ENCODE measurements at regions not wholly inside any gene's neighbourhood (a gene's known extent, or its start where the extent isn't known, plus 50 kb on each side); places are given as distances from the start of the nearest gene placed in this dataset.

GRCh38 chr5:32854473-32854872 lies 143.4 kb downstream of the NPR3 start:
- ATAC-seq (ENCODE audit: poor library complexity), result no peak
- Histone ChIP-seq H3K4me3 (ENCODE audit: low read length) (no peak overlapping the region), H3K4me1 (ENCODE audit: insufficient read depth, low read length) (no peaks in the 10 kb centered on the region), H3K27me3 (ENCODE audit: control insufficient read depth in 1 of 2, insufficient read depth in 2 of 2, low read length in 2 of 2) (no peaks in the 10 kb centered on the region), H3K27ac (ENCODE audit: low read depth in 1 of 2, low read length in 2 of 2) (no peak overlapping the region), H3K36me3 (ENCODE audit: insufficient read depth, low read length) (no peaks in the 10 kb centered on the region), H3K9me3 (ENCODE audit: control insufficient read depth in 1 of 2, insufficient read depth in 1 of 2, low read length in 2 of 2) (no peaks in the 10 kb centered on the region)
- H3K9me3 Mint-ChIP-seq, result peaks cover 5% of the 10 kb centered on the region
- H3K4me1 Mint-ChIP-seq (ENCODE audit: low read depth), result no peaks in the 10 kb centered on the region
- H3K27me3 Mint-ChIP-seq, result no peaks in the 10 kb centered on the region
- POLR2A ChIA-PET, result no interaction called here
- H3K27ac Mint-ChIP-seq, result no peak overlapping the region
- no peak for TF ChIP-seq CTCF (IDR thresholded peaks at IDR 0.05)
- no peak for DNase-seq
- intact Hi-C loops (cut with DNase I, micrococcal nuclease), result loop anchor here in 1 of 2 experiments (10.0 kb wide), 1 partner anchor 140 kb away; the partner anchor contains the start of gene NPR3
- no peaks in the 10 kb centered on the region for H3K36me3 Mint-ChIP-seq (ENCODE audit: low read depth)
- H3K4me3 Mint-ChIP-seq, result no peak overlapping the region
- CTCF ChIA-PET, result no interaction called here

- ChIA-PET CTCF (no interaction called here), POLR2A (no interaction called here)
- Mint-ChIP-seq H3K9me3 (peaks cover 17% of the 10 kb centered on the region), H3K36me3 (ENCODE audit: low read depth) (no peaks in the 10 kb centered on the region), H3K4me1 (ENCODE audit: low read depth) (no peaks in the 10 kb centered on the region), H3K27ac (no peak overlapping the region), H3K4me3 (no peak overlapping the region), H3K27me3 (no peaks in the 10 kb centered on the region)
- H3K36me3 ChIP-seq (ENCODE audit: insufficient read depth, low read length), result no peaks in the 10 kb centered on the region
- H3K27me3 ChIP-seq (ENCODE audit: control insufficient read depth in 1 of 2, insufficient read depth in 2 of 2, low read length in 2 of 2), result no peaks in the 10 kb centered on the region
- no peak for TF ChIP-seq CTCF (IDR thresholded peaks at IDR 0.05)
- intact Hi-C loops (cut with DNase I, micrococcal nuclease), result loop anchor here in 1 of 2 experiments (10.0 kb wide), 1 partner anchor 144 kb away; the partner anchor contains the start of gene NPR3
- DNase-seq (no peak), ATAC-seq (ENCODE audit: poor library complexity) (no peak)
- H3K27ac ChIP-seq (ENCODE audit: low read depth in 1 of 2, low read length in 2 of 2), result no peak overlapping the region
- no peaks in the 10 kb centered on the region for H3K4me1 ChIP-seq (ENCODE audit: insufficient read depth, low read length)
- H3K4me3 ChIP-seq (ENCODE audit: low read length), result no peak overlapping the region
- H3K9me3 ChIP-seq (ENCODE audit: control insufficient read depth in 1 of 2, insufficient read depth in 1 of 2, low read length in 2 of 2), result no peaks in the 10 kb centered on the region
Observed at GRCh38 chr5:32859211-32859641, 148.1 kb downstream of the NPR3 start.

GRCh38 chr5:32865475-32865874 lies 154.4 kb downstream of the NPR3 start:
- H3K36me3 ChIP-seq (ENCODE audit: insufficient read depth, low read length), result no peaks in the 10 kb centered on the region
- TF ChIP-seq CTCF (IDR thresholded peaks at IDR 0.05), result no peak
- ATAC-seq (ENCODE audit: poor library complexity), result no peak
- CTCF ChIA-PET, result no interaction called here
- no peak for DNase-seq
- peaks cover 0 to 4% of the 10 kb centered on the region in 2 experiments for H3K9me3 ChIP-seq (ENCODE audit: control insufficient read depth in 1 of 2, insufficient read depth in 1 of 2, low read length in 2 of 2)
- H3K4me1 ChIP-seq (ENCODE audit: insufficient read depth, low read length), result no peaks in the 10 kb centered on the region
- Mint-ChIP-seq H3K27ac (no peak overlapping the region), H3K27me3 (no peaks in the 10 kb centered on the region), H3K4me1 (ENCODE audit: low read depth) (no peaks in the 10 kb centered on the region), H3K4me3 (no peak overlapping the region), H3K9me3 (peaks cover 12% of the 10 kb centered on the region), H3K36me3 (ENCODE audit: low read depth) (no peaks in the 10 kb centered on the region)
- H3K27ac ChIP-seq (ENCODE audit: low read depth in 1 of 2, low read length in 2 of 2), result no peak overlapping the region
- H3K27me3 ChIP-seq (ENCODE audit: control insufficient read depth in 1 of 2, insufficient read depth in 2 of 2, low read length in 2 of 2), result no peaks in the 10 kb centered on the region
- POLR2A ChIA-PET, result no interaction called here
- H3K4me3 ChIP-seq (ENCODE audit: low read length), result no peak overlapping the region
- intact Hi-C loops (cut with DNase I, micrococcal nuclease), result no loop called here
